ENCODE measurements at regions not wholly inside any gene's neighbourhood (a gene's known extent, or its start where the extent isn't known, plus 50 kb on each side); places are given as distances from the start of the nearest gene placed in this dataset.

- Histone ChIP-seq H3K27ac (ENCODE audit: low read depth, low read length) (no peak overlapping the region), H3K9me2 (replicated peaks; ENCODE audit: control insufficient read depth, low read length) (no peaks in the 10 kb centered on the region), H3K4me3 (ENCODE audit: low read length) (no peak overlapping the region), H3K9me3 (ENCODE audit: control insufficient read depth, insufficient read depth, low read length) (no peaks in the 10 kb centered on the region), H3K27me3 (ENCODE audit: control insufficient read depth, low read length) (no peaks in the 10 kb centered on the region; the same call in 1 of the 2 replicates), H3K36me3 (ENCODE audit: control insufficient read depth, low read length) (no peaks in the 10 kb centered on the region), H3F3A (ENCODE audit: control insufficient read depth, insufficient read depth) (no peaks in the 10 kb centered on the region), H3K79me2 (ENCODE audit: control insufficient read depth, low read length) (no peaks in the 10 kb centered on the region), H3K4me1 (ENCODE audit: control insufficient read depth, low read length) (peaks cover 4% of the 10 kb centered on the region), H4K20me1 (ENCODE audit: control insufficient read depth, insufficient read depth, low read depth, low read length) (no peaks in the 10 kb centered on the region), H3K4me2 (ENCODE audit: low read length) (no peak overlapping the region)
- no peak for TF ChIP-seq EZH2phosphoT487 (IDR thresholded peaks at IDR 0.05; ENCODE audit: borderline replicate concordance, low read length)
- no peak for TF ChIP-seq CTCF (IDR thresholded peaks at IDR 0.05; ENCODE audit: low read depth, low read length, poor library complexity, severe bottlenecking)
Measured at GRCh38 chr2:30371028-30371689, 75.9 kb upstream of the LCLAT1 start.

DNA sequence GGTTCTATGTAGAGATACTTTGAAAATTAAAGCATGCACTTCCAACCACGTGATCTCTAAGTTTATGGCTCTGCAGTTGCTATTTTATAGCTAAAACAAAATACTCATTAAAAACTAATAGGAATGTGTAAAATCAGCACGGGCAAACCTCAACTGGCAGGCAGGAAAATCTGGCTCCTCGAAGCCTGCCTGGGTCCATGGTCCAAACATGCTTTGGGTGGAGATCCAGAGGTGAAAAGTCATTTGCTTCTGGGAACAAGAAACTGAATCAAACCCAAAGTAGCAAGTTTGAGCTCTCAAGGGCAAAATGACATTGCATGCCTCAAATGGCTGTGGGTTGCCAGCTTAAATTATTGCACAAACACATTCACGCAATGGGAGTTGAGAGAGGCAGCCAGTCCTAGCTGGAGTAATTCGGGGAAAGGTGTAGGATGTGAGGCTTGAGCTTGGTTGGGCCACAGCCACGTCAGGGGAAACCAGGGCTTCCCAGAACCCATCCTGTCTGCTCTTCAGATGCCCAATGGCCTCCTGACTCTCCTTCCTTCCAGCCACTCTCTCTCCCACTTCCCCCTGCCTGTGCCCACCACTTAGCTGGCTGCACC, 75.2 kb upstream of the LCLAT1 start:
- no peaks in the 10 kb centered on the region for H3K36me3 ChIP-seq (ENCODE audit: control insufficient read depth, low read length)
- no peaks in the 10 kb centered on the region for H3F3A ChIP-seq (ENCODE audit: control insufficient read depth, insufficient read depth)
- H3K9me2 ChIP-seq (replicated peaks; ENCODE audit: control insufficient read depth, low read length): no peaks in the 10 kb centered on the region
- no peaks in the 10 kb centered on the region for H4K20me1 ChIP-seq (ENCODE audit: control insufficient read depth, insufficient read depth, low read depth, low read length)
- H3K4me3 ChIP-seq (ENCODE audit: low read length): no peak overlapping the region
- H3K4me1 ChIP-seq (ENCODE audit: control insufficient read depth, low read length): no peaks in the 10 kb centered on the region
- H3K79me2 ChIP-seq (ENCODE audit: control insufficient read depth, low read length): no peaks in the 10 kb centered on the region
- no peak overlapping the region for H3K27ac ChIP-seq (ENCODE audit: low read depth, low read length)
- TF ChIP-seq EZH2phosphoT487 (IDR thresholded peaks at IDR 0.05; ENCODE audit: borderline replicate concordance, low read length) (no peak), CTCF (IDR thresholded peaks at IDR 0.05; ENCODE audit: low read depth, low read length, poor library complexity, severe bottlenecking) (no peak)
- no peak overlapping the region for H3K4me2 ChIP-seq (ENCODE audit: low read length)
- no peaks in the 10 kb centered on the region; the same call in 1 of the 2 replicates for H3K27me3 ChIP-seq (ENCODE audit: control insufficient read depth, low read length)
- no peaks in the 10 kb centered on the region for H3K9me3 ChIP-seq (ENCODE audit: control insufficient read depth, insufficient read depth, low read length)

DNA sequence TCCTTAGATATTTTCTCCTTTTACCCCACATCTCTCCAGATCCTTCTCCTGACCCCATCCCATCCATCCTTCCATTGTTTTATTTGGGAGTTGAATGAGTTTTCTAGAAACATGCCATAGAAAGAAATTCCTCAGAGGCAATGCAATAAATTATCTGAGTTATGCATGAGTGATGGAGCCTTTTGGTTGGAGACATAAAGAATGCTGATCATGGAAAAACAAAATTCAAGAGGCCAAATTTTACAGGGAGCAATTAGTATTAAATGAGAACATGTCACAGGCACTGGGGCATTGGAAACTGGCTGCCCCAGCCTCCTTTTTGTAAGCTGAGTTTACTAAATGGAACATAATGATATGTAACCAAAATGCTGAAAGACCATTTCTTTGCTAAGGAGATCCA, 74.2 kb upstream of the LCLAT1 start:
- Histone ChIP-seq H3F3A (ENCODE audit: control insufficient read depth, insufficient read depth) (no peaks in the 10 kb centered on the region), H3K36me3 (ENCODE audit: control insufficient read depth, low read length) (no peaks in the 10 kb centered on the region), H4K20me1 (ENCODE audit: control insufficient read depth, insufficient read depth, low read depth, low read length) (no peaks in the 10 kb centered on the region), H3K4me2 (ENCODE audit: low read length) (no peak overlapping the region), H3K9me3 (ENCODE audit: control insufficient read depth, insufficient read depth, low read length) (no peaks in the 10 kb centered on the region), H3K4me1 (ENCODE audit: control insufficient read depth, low read length) (no peaks in the 10 kb centered on the region), H3K9me2 (replicated peaks; ENCODE audit: control insufficient read depth, low read length) (no peaks in the 10 kb centered on the region), H3K79me2 (ENCODE audit: control insufficient read depth, low read length) (no peaks in the 10 kb centered on the region), H3K27me3 (ENCODE audit: control insufficient read depth, low read length) (no peaks in the 10 kb centered on the region; the same call in 1 of the 2 replicates), H3K4me3 (ENCODE audit: low read length) (no peak overlapping the region), H3K27ac (ENCODE audit: low read depth, low read length) (no peak overlapping the region)
- TF ChIP-seq CTCF (IDR thresholded peaks at IDR 0.05; ENCODE audit: low read depth, low read length, poor library complexity, severe bottlenecking) (no peak), EZH2phosphoT487 (IDR thresholded peaks at IDR 0.05; ENCODE audit: borderline replicate concordance, low read length) (no peak)

Data from DOHH2 (cell line).